Stomach (tissue), 4 donors: ENCODE measurements at regions not wholly inside any gene's neighbourhood (a gene's known extent, or its start where the extent isn't known, plus 50 kb on each side); places are given as distances from the start of the nearest gene placed in this dataset.

Source experiments
- CTCF ChIP-seq, 7 experiments: fragments of 450-650 bp in 4 of 7; fragments of 200-600 bp in 3 of 7; sonication (generic) in 3 of 7; IDR thresholded peaks; one replicate each; pipeline ENCODE4 v1.5.1; 2016 to 2019; ENCODE audit warnings: antibody characterized with exemption in 7 of 7, control low read depth in 2 of 7, mild to moderate bottlenecking in 1 of 7
- POLR2A ChIP-seq, 4 donors: fragments of 450-650 bp; IDR thresholded peaks; one replicate each; pipeline ENCODE4 v1.6.1; 2016; ENCODE audit warnings: antibody characterized with exemption in 4 of 4, control low read depth in 2 of 4, mild to moderate bottlenecking in 1 of 4, moderate library complexity in 1 of 4
- POLR2AphosphoS5 ChIP-seq, 3 donors: sonication (generic); formaldehyde crosslinking; IDR thresholded peaks; one replicate each; pipeline ENCODE4 v1.6.1; 2016; ENCODE audit warnings: antibody characterized with exemption in 3 of 3

- TF ChIP-seq CTCF (IDR thresholded peaks at IDR 0.05) (no peak), POLR2A (IDR thresholded peaks at IDR 0.05) (no peak), POLR2AphosphoS5 (IDR thresholded peaks at IDR 0.05) (no peak)
Observed at GRCh38 chr2:78734221-78734620, 291.3 kb upstream of the REG3G start.
